HG02642 (cell line): ENCODE measurements at regions not wholly inside any gene's neighbourhood (a gene's known extent, or its start where the extent isn't known, plus 50 kb on each side); places are given as distances from the start of the nearest gene placed in this dataset.
"Not testable (repeated sequence)": the region's sequence is repeated elsewhere in the genome, so short reads cannot be mapped to it uniquely, and the experiment has no call there.

ENCODE experiments used
- ATAC-seq: cut with Tn5 transposase; IDR thresholded peaks from one replicate; pipeline ENCODE4 v1.9.1; 2021; ENCODE audit warnings: mild to moderate bottlenecking; ENCODE audit not compliant: unreplicated experiment, poor library complexity

DNA sequence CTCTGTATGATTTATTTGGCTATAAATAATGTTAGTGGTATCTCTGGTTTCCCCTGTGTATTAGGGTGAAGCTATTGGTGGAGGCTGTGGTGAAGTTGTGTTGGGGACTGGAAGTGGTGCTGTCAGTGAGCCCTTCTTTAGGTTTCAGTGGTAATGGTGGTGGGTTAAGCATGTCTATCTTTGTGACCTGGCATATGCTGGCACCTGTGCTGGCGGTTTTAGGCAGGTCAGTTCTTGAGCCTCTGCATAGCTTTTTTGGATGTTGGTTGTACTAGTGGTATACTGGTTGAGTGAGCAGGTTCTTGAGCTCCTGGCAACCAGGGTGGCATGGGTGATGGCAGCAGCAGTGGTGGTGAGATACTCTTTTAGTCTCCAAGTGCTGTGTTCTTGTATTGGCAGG is 161.9 kb upstream of the CAND1 start:
- no peak for ATAC-seq

DNA sequence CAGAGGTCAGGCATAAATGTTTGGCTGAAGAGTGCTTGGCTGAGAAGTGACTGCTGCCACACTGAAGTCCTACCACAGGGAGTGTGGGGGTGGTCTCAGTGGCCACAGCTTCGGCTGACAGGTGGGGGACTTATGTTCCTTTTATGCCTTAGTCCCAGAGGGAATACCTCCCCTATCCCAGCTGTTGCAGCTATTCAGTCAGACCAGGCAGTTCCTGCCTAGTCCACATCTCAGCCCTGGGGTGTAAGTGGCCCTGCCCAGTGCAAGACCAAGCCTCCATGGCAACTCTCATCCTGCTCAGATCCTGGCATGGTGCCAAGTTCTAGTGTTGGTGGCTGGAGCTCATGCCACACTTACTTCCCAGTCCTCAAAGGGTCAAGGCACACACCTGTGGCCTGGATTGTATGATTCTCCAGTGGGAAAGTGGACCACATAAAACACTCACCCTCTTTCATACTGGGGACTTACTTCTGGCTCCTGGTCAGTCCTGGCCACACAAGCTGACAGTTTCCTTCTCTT is 161.3 kb upstream of the CAND1 start:
- no peak for ATAC-seq

DNA sequence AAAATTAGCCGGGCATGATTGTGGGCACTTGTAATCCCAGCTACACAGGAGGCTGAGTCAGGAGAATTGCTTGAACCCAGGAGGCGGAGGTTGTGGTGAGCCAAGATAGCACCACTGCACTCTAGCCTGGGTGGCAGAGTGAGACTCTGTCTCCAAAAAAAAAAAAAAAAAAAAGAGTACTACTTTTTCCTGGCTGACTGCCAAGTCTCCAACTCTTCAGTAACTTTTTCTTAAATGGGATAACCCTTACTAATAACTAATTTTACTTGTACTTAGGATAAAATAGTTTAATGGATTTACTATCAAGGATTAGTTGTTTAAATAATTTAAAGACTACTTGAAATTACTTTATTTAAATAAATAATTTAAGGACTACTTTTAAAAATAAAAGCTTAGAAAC is 158.8 kb upstream of the CAND1 start:
- not testable (repeated sequence) for ATAC-seq

DNA sequence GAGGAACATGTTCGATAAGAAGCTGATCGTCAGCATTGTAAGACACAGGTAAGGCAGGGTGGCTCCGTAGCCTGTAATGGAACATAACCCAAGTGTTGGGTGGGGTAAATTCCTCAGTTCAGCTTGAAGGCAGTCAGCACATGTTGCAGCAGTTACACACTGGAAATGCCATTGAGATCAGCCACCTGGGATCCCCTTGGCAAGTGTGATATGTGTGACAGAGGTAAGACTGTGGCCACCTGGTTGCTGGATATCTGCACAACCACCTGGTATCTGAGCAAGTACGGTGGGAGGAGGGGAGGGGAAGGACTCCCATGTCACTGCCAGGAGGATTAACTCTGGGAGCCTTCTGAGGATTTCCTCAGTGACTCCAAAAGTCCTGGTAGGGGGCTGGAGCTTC is 158.0 kb upstream of the CAND1 start:
- ATAC-seq = no peak

DNA sequence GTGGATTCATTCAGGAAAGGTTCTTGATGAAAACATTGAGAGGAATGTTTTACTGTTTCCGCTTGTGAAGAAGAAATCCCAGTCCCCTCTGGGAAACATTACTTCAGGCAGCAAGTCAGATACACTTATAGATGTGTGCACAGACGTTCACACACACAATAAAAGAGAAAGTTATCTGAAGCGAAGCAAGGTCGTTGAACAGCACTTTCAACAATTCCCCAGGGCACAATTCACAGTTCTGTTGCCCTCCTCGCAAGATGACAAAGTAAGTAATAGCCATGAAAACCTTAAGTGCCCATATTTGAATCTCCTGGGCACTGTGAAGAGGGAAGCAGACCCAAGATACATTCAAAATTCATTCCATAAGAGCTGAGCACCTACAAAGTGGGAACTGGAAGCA is 156.6 kb upstream of the CAND1 start:
- ATAC-seq = no peak

DNA sequence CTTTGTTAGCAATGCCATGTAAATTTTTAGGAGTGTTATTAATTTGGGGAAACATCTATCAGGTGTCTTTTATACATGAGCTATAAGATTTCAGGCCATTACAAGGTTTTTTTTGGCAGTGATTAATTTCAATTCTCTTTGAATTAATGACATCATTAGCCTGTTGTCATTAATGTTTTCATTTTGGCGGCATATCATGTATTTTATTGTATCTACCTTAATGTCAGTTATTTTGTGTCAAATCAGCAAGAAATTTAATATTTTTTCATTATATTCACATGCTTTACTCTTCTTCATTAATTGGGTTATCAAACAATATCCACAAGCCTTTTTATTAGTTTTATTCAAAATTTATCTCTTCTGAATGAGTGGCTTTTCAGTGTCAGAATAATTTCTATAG is 153.0 kb upstream of the CAND1 start:
- ATAC-seq = no peak

DNA sequence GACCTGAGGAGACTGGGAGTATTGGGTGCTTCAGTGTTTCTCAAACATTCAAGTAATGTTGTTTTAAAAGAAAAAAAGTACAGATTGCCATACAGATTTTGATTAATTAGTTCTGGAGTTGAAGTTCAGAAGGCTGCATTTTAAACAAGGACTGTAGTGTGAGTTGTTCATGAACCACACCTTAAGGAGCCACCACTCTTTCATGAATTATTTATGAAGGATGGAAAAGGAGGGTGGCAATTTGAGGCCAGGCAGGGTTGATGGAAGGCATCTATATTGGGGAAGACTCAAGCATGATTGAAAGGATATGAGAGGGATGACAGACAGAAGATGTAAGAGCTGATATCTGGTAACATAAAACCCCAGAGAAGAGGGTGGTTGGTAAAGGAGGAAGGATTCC is 146.6 kb upstream of the CAND1 start:
- ATAC-seq = no peak

DNA sequence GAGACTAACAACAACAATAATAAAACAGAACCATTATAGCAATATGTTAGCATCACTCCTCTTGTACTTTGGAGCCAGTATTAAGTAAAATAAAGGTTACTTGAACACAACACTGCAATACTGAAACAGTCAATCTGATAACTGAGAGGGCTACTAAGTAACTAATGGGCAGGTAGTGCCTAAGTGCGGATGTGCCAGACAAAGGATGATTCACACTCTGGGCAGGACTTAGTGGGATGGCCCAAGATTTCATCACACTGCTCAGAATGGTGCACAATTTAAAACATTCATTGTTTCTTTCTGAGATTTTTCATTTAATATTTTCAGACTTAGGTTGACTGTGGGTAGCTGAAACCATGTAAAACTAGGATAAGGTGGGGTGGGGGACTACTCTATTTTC is 131.9 kb upstream of the CAND1 start:
- no peak for ATAC-seq

DNA sequence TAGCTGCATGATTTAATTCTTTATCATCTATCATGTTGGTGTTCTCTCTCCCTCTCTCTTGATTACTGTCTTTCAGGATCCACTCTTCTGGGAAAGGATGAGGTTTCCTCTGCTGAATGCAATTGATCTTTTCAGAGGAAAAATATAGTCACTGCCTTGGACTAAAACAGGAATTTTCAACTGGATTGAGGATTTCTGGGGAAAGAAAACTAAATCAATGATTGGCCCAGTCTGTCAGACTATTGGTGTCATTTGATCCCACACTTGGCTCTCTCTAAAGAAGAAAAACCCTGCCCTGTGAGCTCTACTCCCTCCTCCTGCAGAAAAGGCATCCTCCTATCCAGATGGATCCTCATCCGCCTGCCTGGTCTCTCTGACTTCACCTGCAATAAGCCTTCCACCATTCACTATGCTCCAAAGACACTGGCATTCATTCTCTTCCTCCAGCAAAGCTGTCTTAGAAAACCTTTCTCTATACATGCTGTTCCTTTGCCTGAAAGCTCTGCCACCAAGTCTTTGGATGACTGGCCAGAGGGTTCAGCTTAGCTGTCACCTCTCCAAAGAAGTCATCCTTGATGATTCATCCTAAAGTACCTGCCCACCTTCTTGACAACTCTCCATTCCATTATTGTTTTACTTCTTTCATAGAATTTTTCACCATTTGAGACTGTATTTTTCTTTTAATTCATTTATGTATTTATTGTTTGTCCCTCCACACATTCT is 127.7 kb upstream of the CAND1 start:
- ATAC-seq = no peak

GRCh38 chr12:67145692-67146091 is 123.5 kb upstream of the CAND1 start:
- no peak for ATAC-seq

- no peak for ATAC-seq
These were observed 122.1 kb upstream of the CAND1 start for GRCh38 chr12:67147030-67147429.

GRCh38 chr12:67147447-67147846 is 121.7 kb upstream of the CAND1 start:
- no peak for ATAC-seq

- ATAC-seq = no peak
These were observed 120.9 kb upstream of the CAND1 start for GRCh38 chr12:67148265-67148664.

DNA sequence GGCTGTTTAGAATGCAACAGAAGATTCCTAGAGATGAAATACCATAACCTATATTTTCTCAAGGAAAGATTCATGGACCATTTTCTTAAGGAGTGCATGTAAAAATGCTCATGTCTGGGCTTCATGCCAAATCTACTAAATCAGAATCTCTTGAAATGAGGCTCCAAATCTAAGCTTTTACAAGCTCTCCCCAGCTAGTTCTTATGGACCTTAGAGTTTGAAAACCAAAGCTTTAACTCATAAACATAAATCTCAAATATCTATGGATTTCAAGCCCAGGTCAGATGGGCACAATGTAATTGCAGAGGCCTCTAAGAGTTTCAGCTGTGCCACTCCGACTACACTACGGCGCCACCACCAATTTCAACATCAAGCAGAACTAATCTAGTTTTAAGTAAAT is 117.3 kb upstream of the CAND1 start:
- ATAC-seq = no peak

DNA sequence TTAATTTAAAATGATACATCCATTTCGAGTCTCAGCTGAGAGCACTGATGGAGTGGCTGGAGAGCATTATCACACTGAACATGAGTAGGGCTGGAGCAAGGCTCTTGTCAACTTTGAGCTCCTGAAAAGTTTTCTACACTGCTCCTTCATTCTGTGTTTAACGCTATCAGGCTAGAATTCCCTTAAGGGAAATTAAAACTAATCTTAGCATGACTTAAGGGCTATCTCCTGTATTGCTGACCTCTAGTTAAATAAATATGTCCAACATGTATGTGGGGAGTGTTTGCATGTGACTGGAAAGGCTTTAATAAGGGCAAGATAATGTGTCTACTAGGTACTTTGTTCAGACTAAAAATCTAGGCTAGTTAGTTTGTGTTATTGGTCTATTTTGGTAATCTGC is 116.7 kb upstream of the CAND1 start:
- no peak for ATAC-seq

GRCh38 chr12:67154901-67155300 is 114.3 kb upstream of the CAND1 start:
- ATAC-seq = no peak

- no peak for ATAC-seq
These were observed 113.3 kb upstream of the CAND1 start for GRCh38 chr12:67155863-67156262.

DNA sequence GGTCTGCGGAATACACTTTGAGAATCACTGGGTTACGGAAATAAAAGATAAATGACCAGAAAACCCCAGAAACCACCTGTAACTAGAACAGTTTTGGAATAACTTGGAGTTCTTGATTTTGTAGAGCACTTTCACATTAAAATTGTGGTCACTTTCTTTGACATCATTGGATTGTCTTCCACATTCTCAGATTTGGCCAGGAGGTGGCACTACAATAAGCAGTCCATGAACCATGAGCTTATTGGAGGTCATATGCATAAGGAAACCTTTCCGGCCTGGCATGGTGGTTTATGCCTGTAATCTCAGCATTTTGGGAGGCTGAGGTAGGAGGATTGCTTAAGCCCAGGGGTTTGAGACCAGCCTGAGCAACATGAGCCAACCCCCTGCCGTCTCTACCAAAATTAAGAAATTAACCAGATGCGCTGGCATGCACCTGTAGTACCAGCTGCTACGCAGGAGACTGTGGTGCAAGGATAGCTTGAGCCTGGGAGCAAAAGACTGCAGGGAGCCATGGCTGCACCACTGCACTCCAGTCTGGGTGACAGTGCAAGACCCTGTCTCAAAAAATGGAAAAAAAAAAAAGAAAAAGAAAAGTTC is 107.7 kb upstream of the CAND1 start:
- peak; percentile 76 for ATAC-seq

DNA sequence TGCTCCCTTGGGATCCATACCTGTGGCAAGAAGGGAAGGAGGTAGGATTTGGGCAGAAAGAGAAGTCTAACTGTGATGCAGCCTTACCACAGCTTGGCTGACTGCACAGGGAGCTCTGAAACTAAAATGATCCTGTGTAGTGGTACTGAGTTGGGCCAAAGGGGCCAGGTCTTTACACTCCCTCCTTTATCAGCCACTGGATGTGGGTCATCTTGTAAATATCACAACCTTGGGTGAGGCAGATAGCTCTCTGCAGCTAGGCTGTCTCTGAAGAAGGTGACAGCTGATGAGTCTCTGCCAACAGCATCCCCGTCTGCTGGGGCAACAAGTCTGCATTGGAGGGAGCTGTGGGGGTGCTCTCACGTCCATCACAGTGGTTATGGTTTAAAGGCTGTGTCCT is 95.9 kb upstream of the CAND1 start:
- no peak for ATAC-seq

DNA sequence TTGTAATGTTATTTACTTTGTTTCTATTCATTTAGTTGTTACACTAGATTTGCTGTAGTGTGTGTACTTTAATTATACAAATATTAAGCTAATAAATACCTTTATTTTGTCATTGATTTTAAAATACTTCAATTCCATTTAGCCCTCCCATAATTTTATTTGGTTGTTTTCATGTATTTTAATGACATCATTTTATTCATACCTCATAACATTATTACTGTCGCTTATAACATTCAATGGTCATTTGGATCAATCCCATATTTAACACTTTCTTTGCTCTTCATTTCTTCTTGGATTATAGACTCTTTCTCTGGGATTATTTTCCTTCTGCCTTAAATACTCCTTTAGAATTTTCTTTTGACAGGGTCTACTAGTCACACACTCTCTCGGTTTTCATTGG is 86.6 kb upstream of the CAND1 start:
- no peak for ATAC-seq

GRCh38 chr12:67193704-67194103 is 75.5 kb upstream of the CAND1 start:
- no peak for ATAC-seq

DNA sequence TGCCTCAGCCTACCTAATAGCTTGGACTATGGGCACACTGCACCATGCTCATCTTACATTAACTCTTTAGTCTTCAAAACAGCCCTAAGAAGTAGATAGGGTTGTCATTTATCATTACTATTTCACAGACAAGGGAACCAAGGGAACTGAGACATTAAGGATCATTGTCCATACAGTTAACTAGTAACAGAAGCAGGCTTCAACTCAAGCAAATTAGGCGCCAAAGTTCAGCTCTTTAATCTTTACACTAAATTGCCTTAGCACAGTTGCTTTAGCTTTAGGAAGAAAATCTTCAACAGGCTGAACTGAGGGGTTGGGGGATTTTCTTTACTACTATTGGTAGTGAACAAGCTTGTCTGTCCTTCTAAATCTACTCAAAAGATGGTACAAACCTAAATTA is 68.8 kb upstream of the CAND1 start:
- ATAC-seq = no peak
